ENCODE measurements at regions not wholly inside any gene's neighbourhood (a gene's known extent, or its start where the extent isn't known, plus 50 kb on each side); places are given as distances from the start of the nearest gene placed in this dataset.
"Not testable (repeated sequence)": the region's sequence is repeated elsewhere in the genome, so short reads cannot be mapped to it uniquely, and the experiment has no call there.

DNA sequence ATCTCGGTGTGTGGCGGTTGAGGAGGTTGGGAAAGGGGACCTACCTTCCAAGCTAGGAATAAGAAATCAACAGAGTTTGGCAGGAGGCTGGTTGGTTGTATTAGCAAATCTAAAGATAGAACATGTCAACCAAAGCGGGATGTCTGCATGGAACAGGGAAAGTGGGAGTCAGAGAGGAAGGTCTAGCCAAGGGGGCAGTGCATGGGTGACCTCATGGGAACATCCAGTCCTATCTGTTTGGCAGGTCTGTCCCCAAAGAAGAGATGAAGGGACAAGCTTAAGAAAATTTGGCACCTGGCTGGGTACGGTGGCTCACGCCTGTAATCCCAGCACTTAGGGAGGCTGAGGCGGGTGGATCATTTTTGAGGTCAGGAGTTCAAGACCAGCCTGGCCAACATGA lies 118.7 kb upstream of the TSC22D1 start:
- H3K27ac ChIP-seq (ENCODE audit: low read length): no peak overlapping the region
- H3K9me3 ChIP-seq (ENCODE audit: control insufficient read depth in 1 of 2, low read length in 2 of 2): no peaks in the 10 kb centered on the region

DNA sequence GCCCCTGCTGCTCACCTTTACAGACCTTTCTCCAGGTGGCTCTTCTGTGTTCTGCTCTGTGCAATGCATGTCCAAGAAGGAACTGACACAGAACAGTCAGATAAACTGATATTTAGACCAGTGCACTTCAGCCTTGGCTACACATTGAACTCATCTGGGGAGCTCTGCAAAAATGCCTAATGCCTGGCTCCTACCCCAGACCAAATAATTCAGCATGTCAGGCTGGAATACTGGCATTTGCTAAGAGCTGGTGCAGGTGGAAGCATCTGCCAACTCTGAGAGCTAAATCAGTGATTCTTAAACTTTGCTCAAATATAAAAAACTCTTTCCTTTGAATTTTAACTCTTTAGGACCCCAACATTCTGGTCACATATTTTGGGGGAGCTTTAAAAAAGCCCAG lies 118.2 kb upstream of the TSC22D1 start:
- no peaks in the 10 kb centered on the region for H3K4me1 ChIP-seq (ENCODE audit: control insufficient read depth in 1 of 2, insufficient read depth in 2 of 2, low read length in 2 of 2)
- no peaks in the 10 kb centered on the region for H3K9me3 ChIP-seq (ENCODE audit: control insufficient read depth in 1 of 2, low read length in 2 of 2)
- H3K27ac ChIP-seq (ENCODE audit: low read length): no peak overlapping the region
- H3K4me3 ChIP-seq (ENCODE audit: low read depth in 1 of 2, low read length in 2 of 2): no peak overlapping the region
- H3K27me3 ChIP-seq (ENCODE audit: low read depth, low read length): no peaks in the 10 kb centered on the region
- H3K36me3 ChIP-seq (ENCODE audit: control insufficient read depth in 1 of 2, insufficient read depth in 2 of 2, low read length in 2 of 2): no peaks in the 10 kb centered on the region

More for the DNA sequence above, 118.7 kb upstream of the TSC22D1 start:
- H3K27me3 ChIP-seq (ENCODE audit: low read depth, low read length): no peaks in the 10 kb centered on the region
- H3K4me1 ChIP-seq (ENCODE audit: control insufficient read depth in 1 of 2, insufficient read depth in 2 of 2, low read length in 2 of 2): no peaks in the 10 kb centered on the region
- H3K36me3 ChIP-seq (ENCODE audit: control insufficient read depth in 1 of 2, insufficient read depth in 2 of 2, low read length in 2 of 2): no peaks in the 10 kb centered on the region
- no peak overlapping the region for H3K4me3 ChIP-seq (ENCODE audit: low read depth in 1 of 2, low read length in 2 of 2)

DNA sequence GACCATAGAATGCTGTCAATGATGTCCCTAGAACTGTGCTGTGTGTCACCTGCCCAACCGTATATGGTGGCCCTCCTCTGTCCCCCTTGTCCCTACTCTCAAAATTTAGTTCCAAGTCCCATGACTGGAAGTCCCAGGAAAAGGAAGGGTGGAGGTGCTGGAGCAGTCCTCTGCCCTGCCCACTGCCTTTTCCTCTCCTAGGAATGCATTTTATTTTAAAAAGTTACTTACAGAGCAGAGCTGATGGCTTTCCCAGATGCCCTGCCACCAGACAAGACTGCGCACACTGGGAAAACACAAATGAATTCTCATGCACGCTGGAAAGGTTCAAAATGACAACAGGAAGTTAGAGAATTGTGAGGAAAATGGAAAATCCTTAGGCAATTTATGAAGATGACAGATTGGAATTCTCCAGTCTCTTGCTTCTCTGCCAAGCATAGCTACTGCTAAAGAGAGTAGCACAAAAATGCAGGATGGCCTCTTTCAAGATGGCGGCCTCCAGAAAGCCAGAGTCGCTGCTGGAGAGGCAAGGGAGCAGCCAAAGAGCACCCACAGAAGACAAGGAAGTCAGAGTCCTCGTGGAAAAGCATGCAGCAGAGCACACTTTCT lies 117.1 kb upstream of the TSC22D1 start:
- Histone ChIP-seq H3K4me3 (ENCODE audit: low read depth in 1 of 2, low read length in 2 of 2) (no peak overlapping the region), H3K4me1 (ENCODE audit: control insufficient read depth in 1 of 2, insufficient read depth in 2 of 2, low read length in 2 of 2) (no peaks in the 10 kb centered on the region), H3K27me3 (ENCODE audit: low read depth, low read length) (no peaks in the 10 kb centered on the region), H3K9me3 (ENCODE audit: control insufficient read depth in 1 of 2, low read length in 2 of 2) (no peaks in the 10 kb centered on the region), H3K27ac (ENCODE audit: low read length) (no peak overlapping the region), H3K36me3 (ENCODE audit: control insufficient read depth in 1 of 2, insufficient read depth in 2 of 2, low read length in 2 of 2) (no peaks in the 10 kb centered on the region)

DNA sequence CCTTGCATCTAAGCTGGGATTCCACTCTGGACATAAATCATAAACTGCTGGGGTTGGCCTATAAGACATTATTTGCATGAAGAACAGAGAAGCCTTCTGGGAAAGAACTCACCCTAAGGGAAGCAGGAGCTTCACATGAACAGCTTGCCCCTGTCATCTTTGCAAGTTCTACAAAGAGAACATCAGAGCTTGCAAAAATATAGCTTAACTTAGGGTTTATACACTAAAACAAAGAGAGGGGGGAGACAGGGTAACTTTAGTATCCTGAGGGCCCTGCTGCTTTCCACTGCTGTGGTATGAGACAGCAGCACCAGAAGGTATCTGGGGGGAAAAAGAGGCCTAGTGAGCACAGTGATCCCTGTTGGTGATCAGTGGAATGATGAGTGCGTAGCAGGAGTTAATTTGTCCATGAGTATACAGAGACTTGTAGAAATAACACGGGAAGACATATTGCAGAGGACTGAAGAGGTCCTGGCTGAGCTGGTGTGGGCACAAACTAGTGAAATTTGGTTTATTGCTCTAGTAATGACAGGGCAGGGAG lies 116.1 kb upstream of the TSC22D1 start:
- H3K36me3 ChIP-seq (ENCODE audit: control insufficient read depth in 1 of 2, insufficient read depth in 2 of 2, low read length in 2 of 2): no peaks in the 10 kb centered on the region
- no peak overlapping the region for H3K27ac ChIP-seq (ENCODE audit: low read length)
- no peaks in the 10 kb centered on the region for H3K4me1 ChIP-seq (ENCODE audit: control insufficient read depth in 1 of 2, insufficient read depth in 2 of 2, low read length in 2 of 2)
- H3K4me3 ChIP-seq (ENCODE audit: low read depth in 1 of 2, low read length in 2 of 2): no peak overlapping the region
- no peaks in the 10 kb centered on the region for H3K27me3 ChIP-seq (ENCODE audit: low read depth, low read length)
- H3K9me3 ChIP-seq (ENCODE audit: control insufficient read depth in 1 of 2, low read length in 2 of 2): no peaks in the 10 kb centered on the region

DNA sequence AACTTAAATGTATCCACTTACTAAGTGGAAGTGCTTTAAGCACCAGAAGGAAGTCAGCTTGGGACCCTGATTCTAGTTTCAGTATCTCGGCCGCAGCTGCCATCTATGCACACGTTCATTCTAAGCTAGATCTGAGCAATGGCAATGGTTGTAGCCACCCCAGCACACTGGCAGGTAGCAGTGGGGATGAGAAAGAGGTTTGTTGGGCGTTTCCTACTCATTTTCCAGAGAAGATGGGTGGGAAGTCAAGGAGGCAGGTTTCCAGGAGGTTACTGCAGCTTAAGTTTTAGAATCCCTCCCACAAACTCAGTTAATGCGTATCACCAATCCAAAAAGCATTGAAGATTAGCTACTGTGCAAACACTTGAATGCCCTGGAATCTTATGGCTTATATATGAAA lies 114.2 kb upstream of the TSC22D1 start:
- H3K27ac ChIP-seq (ENCODE audit: low read length): no peak overlapping the region
- H3K4me1 ChIP-seq (ENCODE audit: control insufficient read depth in 1 of 2, insufficient read depth in 2 of 2, low read length in 2 of 2): no peaks in the 10 kb centered on the region
- H3K4me3 ChIP-seq (ENCODE audit: low read depth in 1 of 2, low read length in 2 of 2): no peak overlapping the region

DNA sequence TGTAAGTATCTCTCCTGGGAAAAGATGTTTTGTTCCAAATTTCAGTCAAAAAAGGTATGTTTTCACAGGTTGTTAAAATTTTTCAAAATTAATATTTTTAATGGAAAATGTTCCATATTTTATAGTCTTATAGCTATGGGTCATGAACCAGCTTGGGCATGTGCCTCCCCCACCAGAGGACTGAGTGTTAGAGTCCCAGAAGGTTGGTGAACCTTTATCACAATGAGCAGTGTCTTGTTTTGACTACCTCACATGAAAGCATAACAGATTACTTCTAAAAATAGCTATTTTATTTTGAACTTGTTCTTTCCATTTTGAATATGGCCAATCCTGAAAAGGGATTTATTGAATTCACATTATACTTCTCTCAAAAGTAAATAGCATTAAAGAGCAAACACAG lies 112.5 kb upstream of the TSC22D1 start:
- no peaks in the 10 kb centered on the region for H3K4me1 ChIP-seq (ENCODE audit: control insufficient read depth in 1 of 2, insufficient read depth in 2 of 2, low read length in 2 of 2)
- no peaks in the 10 kb centered on the region for H3K36me3 ChIP-seq (ENCODE audit: control insufficient read depth in 1 of 2, insufficient read depth in 2 of 2, low read length in 2 of 2)
- H3K9me3 ChIP-seq (ENCODE audit: control insufficient read depth in 1 of 2, low read length in 2 of 2): peaks cover 0 to 3% of the 10 kb centered on the region in 2 donors
- no peak overlapping the region for H3K27ac ChIP-seq (ENCODE audit: low read length)
- no peaks in the 10 kb centered on the region for H3K27me3 ChIP-seq (ENCODE audit: low read depth, low read length)
- no peak overlapping the region for H3K4me3 ChIP-seq (ENCODE audit: low read depth in 1 of 2, low read length in 2 of 2)

More for the DNA sequence above, 114.2 kb upstream of the TSC22D1 start:
- Histone ChIP-seq H3K36me3 (ENCODE audit: control insufficient read depth in 1 of 2, insufficient read depth in 2 of 2, low read length in 2 of 2) (no peaks in the 10 kb centered on the region), H3K9me3 (ENCODE audit: control insufficient read depth in 1 of 2, low read length in 2 of 2) (peaks cover 0 to 3% of the 10 kb centered on the region in 2 donors), H3K27me3 (ENCODE audit: low read depth, low read length) (no peaks in the 10 kb centered on the region)

DNA sequence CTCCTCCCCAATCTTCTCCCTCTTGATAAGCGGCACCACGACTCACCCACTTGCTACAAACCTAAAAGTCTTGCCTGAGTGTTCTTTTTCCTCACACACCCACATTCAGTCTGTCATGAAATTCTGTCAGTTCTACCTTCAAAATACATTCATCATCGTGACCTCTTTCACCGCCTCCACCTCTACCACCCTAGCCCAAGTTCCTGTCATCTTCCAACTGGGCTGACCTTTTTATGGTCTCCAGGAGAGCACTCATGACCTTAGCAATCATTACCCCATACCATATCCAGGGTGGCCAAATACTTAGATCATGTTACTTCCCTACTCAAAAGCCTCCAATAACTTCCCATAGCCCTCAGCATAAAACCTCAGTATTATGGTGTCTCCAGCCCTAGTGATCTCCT lies 110.4 kb upstream of the TSC22D1 start:
- Histone ChIP-seq H3K27me3 (ENCODE audit: low read depth, low read length) (no peaks in the 10 kb centered on the region), H3K27ac (ENCODE audit: low read length) (no peak overlapping the region), H3K4me1 (ENCODE audit: control insufficient read depth in 1 of 2, insufficient read depth in 2 of 2, low read length in 2 of 2) (no peaks in the 10 kb centered on the region), H3K9me3 (ENCODE audit: control insufficient read depth in 1 of 2, low read length in 2 of 2) (peaks cover 0 to 3% of the 10 kb centered on the region in 2 donors), H3K4me3 (ENCODE audit: low read depth in 1 of 2, low read length in 2 of 2) (no peak overlapping the region), H3K36me3 (ENCODE audit: control insufficient read depth in 1 of 2, insufficient read depth in 2 of 2, low read length in 2 of 2) (no peaks in the 10 kb centered on the region)

DNA sequence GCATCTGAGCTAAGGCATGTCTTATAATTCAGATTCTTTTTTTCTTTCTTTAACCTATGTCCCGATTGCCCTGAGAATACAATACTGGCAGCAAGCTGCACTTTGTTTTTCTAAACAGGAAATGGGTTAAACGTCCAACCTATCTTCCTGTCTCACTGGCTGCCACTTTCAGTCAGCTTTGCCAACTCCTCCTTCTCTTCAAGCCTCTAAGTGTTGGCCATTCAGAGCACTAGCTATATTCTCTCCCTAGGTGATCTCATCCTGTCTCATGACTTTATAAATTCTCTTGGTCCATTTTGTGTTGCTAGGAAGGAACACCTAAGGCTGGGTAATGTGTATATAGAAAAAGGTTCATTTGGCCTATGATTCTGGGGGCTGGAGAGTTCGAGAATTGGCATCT lies 109.5 kb upstream of the TSC22D1 start:
- no peaks in the 10 kb centered on the region for H3K27me3 ChIP-seq (ENCODE audit: low read depth, low read length)
- H3K9me3 ChIP-seq (ENCODE audit: control insufficient read depth in 1 of 2, low read length in 2 of 2): peaks cover 0 to 3% of the 10 kb centered on the region in 2 donors
- H3K4me1 ChIP-seq (ENCODE audit: control insufficient read depth in 1 of 2, insufficient read depth in 2 of 2, low read length in 2 of 2): no peaks in the 10 kb centered on the region
- H3K36me3 ChIP-seq (ENCODE audit: control insufficient read depth in 1 of 2, insufficient read depth in 2 of 2, low read length in 2 of 2): no peaks in the 10 kb centered on the region
- no peak overlapping the region for H3K27ac ChIP-seq (ENCODE audit: low read length)
- H3K4me3 ChIP-seq (ENCODE audit: low read depth in 1 of 2, low read length in 2 of 2): no peak overlapping the region

DNA sequence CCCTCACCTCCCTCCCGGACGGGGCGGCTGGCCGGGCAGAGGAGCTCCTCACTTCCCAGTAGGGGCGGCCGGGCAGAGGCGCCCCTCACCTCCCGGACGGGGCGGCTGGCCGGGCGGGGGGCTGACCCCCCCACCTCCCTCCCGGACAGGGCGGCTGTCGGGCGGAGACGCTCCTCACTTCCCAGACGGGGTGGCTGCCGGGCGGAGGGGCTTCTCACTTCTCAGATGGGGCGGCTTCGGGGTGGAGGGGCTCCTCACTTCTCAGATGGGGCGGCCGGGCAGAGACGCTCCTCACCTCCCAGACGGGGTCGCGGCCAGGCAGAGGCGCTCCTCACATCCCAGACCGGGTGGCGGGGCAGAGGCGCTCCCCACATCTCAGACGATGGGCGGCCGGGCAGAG lies 106.3 kb upstream of the TSC22D1 start:
- not testable (repeated sequence) for H3K9me3 ChIP-seq (ENCODE audit: control insufficient read depth in 1 of 2, low read length in 2 of 2); H3K4me1 ChIP-seq (ENCODE audit: control insufficient read depth in 1 of 2, insufficient read depth in 2 of 2, low read length in 2 of 2); H3K27me3 ChIP-seq (ENCODE audit: low read depth, low read length); H3K27ac ChIP-seq (ENCODE audit: low read length); H3K4me3 ChIP-seq (ENCODE audit: low read depth in 1 of 2, low read length in 2 of 2); H3K36me3 ChIP-seq (ENCODE audit: control insufficient read depth in 1 of 2, insufficient read depth in 2 of 2, low read length in 2 of 2)

DNA sequence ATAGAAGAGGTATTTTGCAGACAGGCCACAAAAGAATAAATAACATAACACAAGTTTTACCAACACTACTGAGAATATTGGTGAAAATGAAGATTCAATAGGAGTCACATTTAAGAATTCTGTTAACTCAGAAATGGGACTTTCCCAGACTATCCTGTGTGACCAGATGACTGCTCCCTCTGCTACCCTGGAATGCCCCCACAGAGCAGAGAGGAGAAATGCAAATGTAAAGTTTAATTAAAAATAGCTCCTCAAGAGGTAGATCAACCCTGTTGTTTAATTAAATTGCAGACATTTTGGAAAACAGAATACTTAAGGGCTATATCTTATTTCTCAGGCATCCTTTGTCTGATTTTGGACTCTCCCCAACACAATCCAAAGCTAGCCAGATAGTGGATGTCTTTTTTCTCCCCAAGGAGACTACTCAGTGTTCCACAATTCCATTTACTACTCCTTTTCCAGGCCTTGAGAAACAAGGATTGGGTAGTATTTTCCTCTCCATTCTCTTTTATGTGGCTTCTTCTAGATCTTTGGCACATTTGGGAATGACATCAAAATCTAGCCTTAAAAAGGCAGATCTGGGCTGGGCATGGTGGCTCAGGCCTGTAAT lies 104.7 kb upstream of the TSC22D1 start:
- Histone ChIP-seq H3K36me3 (ENCODE audit: control insufficient read depth in 1 of 2, insufficient read depth in 2 of 2, low read length in 2 of 2) (no peaks in the 10 kb centered on the region), H3K9me3 (ENCODE audit: control insufficient read depth in 1 of 2, low read length in 2 of 2) (peaks cover 0 to under 1% of the 10 kb centered on the region in 2 donors), H3K4me3 (ENCODE audit: low read depth in 1 of 2, low read length in 2 of 2) (no peak overlapping the region), H3K27me3 (ENCODE audit: low read depth, low read length) (no peaks in the 10 kb centered on the region), H3K27ac (ENCODE audit: low read length) (no peak overlapping the region), H3K4me1 (ENCODE audit: control insufficient read depth in 1 of 2, insufficient read depth in 2 of 2, low read length in 2 of 2) (no peaks in the 10 kb centered on the region)

DNA sequence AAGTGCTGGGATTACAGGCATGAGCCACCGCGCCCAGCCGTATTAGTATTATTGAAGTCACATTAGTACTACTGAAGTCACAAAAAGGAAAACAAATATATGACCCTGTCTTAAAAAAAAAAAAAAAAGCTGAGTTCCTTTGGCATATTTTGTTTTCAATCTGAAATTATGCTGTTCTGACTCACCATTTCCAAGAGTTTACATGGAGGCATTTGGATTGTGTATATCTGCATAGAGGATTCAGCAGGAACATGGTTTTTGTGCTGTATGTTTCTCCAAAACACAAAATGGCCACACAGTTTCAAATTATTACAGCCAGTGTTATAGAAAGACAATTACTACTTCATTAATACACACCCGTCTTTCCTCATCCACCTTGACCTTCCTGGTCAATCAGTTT lies 103.5 kb upstream of the TSC22D1 start:
- Histone ChIP-seq H3K36me3 (ENCODE audit: control insufficient read depth in 1 of 2, insufficient read depth in 2 of 2, low read length in 2 of 2) (no peaks in the 10 kb centered on the region), H3K27me3 (ENCODE audit: low read depth, low read length) (no peaks in the 10 kb centered on the region), H3K9me3 (ENCODE audit: control insufficient read depth in 1 of 2, low read length in 2 of 2) (no peaks in the 10 kb centered on the region), H3K4me3 (ENCODE audit: low read depth in 1 of 2, low read length in 2 of 2) (no peak overlapping the region), H3K4me1 (ENCODE audit: control insufficient read depth in 1 of 2, insufficient read depth in 2 of 2, low read length in 2 of 2) (no peaks in the 10 kb centered on the region), H3K27ac (ENCODE audit: low read length) (no peak overlapping the region)

DNA sequence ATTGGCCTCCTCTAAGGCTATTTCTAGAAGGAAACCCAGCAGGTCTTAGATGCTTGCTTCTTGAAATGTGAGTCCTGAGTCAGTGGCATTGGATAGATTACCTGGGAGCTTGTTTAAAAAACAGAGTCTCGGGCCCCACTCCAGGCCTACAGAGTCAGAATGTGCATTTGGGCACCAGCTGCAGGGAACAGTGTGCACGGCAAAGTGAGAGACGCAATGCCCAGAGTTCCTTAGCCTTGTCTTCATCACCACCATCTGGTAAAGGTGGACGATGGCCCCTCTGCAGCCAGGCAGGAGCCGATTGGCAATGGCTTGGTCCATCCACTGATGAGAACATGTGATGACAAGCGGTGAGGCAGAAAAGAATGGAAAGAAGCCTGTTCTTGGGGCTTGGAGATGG lies 102.1 kb upstream of the TSC22D1 start:
- no peaks in the 10 kb centered on the region for H3K27me3 ChIP-seq (ENCODE audit: low read depth, low read length)
- H3K4me1 ChIP-seq (ENCODE audit: control insufficient read depth in 1 of 2, insufficient read depth in 2 of 2, low read length in 2 of 2): no peaks in the 10 kb centered on the region
- no peaks in the 10 kb centered on the region for H3K9me3 ChIP-seq (ENCODE audit: control insufficient read depth in 1 of 2, low read length in 2 of 2)
- H3K4me3 ChIP-seq (ENCODE audit: low read depth in 1 of 2, low read length in 2 of 2): no peak overlapping the region
- no peaks in the 10 kb centered on the region for H3K36me3 ChIP-seq (ENCODE audit: control insufficient read depth in 1 of 2, insufficient read depth in 2 of 2, low read length in 2 of 2)
- no peak overlapping the region for H3K27ac ChIP-seq (ENCODE audit: low read length)

All from muscle layer of duodenum (tissue), 2 donors.